DLD1 (cell line): ENCODE measurements at regions not wholly inside any gene's neighbourhood (a gene's known extent, or its start where the extent isn't known, plus 50 kb on each side); places are given as distances from the start of the nearest gene placed in this dataset.
"Not testable (repeated sequence)": the region's sequence is repeated elsewhere in the genome, so short reads cannot be mapped to it uniquely, and the experiment has no call there.

Source experiments
- in situ Hi-C: cut with HindIII; loops from 2 replicates; pipeline ENCODE4 v1.10.0; 2017; ENCODE audit warnings: low sequenced_read_pairs

DNA sequence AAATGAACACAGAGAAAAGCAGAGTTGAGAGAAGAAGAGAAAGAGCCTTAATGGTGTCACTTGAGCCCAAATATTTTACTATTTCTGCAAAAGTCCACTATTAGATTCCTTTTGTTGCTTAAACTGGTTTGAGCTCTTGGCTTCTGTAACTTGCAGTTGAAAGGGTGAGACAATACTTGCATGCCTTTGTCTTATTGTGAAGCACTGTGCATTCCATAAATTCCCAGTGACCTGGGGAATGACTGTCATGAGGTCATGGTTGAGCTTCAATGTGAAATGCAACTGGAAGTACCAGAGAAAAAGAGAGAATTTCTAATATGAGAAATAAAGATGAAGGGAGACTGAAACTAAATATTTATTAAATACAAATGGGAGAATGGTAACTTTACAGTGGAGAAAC lies 310.9 kb downstream of the TDRD3 start:
- in situ Hi-C loops = no loop called here

- in situ Hi-C loops = no loop called here
Measured at GRCh38 chr13:60701895-60702294, 304.9 kb downstream of the TDRD3 start.

DNA sequence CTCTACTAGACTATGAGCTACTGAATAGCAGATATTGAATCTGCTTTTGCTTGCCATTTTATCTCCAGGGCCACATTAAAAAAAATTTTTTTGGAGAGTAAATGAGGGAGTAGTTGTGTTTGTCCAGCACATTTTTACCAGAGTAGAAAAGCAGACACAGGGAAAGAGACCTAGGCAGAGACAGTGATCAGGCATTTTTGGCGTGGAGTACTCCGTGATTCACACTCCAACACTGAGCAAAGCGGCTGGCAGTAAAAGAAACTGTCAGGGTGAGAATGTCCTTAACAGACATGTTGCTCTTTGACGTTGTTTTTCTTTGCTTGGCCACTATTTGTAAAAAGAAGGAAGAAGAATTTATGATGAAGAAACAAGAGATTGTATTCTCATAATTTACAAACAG lies 304.0 kb downstream of the TDRD3 start:
- in situ Hi-C loops = no loop called here

DNA sequence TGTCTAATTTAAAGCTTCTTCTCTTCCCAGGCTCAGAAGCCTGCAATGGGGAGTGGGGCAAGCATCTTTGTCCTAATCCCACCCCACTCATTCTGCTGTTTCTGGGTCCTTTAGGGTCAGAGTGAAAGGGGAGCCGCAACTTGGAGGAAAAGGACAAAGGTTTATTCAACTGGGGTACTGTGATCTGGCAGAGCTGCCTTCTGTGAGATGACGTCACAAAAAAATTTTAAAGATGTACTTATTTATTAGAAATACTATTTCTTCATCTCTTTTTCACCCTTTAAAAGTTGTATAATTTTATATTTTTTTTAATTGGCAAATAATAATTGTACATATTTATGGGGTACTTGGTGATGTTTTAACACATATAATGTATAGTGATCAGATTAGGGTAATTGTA lies 302.6 kb downstream of the TDRD3 start:
- in situ Hi-C loops = no loop called here

DNA sequence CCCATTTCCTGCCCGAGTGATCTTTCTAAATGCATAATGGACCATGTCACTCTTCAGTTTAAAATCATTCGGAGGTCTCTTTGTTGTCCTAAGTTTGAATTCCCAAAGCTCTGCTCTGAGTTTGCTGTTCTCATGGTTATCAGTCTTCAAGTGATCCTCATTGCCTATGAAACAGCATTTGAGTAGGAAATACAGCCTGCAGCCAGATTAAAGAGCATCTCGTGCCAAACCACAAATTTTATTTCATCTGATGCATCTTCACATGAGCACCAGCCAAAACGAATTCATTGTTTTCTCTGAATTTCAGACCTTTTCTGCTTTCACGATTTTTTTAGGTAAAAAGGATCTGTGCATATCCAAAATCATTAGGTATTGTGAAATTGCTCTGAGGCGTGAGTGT lies 299.6 kb downstream of the TDRD3 start:
- in situ Hi-C loops = no loop called here

GRCh38 chr13:60691268-60691667 lies 294.2 kb downstream of the TDRD3 start:
- in situ Hi-C loops = no loop called here

- in situ Hi-C loops = no loop called here
Measured at GRCh38 chr13:60690604-60691003, 293.6 kb downstream of the TDRD3 start.

DNA sequence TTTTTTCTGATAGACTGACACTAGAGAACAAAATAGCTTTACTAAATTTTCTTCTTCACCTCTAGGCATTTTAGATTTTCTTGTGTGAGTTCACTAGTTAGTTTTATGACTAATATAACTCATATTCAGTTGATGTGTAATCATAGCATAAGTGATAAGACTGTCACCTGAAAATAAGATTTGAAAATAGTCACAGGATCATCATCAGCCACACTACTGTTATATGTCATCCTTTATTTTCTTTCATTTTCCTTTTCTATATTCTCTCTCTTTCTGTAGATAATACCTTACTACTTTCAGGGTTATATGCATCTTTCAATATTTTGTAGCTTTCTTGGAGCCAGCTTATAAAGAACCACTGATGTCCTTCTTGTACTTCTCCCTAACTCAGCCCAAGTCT lies 292.6 kb downstream of the TDRD3 start:
- in situ Hi-C loops = no loop called here

DNA sequence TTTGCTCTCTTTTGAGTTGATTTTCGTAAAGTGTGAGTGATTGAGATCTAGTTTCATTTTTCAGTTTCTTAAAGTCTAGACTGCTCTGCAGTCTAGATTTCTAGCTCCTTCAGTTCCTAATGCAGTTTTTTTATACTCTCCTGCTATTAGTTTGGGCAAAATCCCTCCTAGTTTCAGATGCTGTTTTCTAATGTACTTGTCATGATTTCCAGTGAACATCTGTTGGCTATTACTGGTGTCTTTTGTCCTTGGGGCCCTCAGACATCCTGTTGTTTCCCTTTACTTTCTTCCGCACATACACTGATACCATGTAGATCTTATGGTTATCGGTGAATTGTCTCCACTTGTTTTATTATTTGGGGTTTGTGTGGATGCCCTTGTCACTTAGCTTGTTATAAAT lies 292.1 kb downstream of the TDRD3 start:
- in situ Hi-C loops = no loop called here

DNA sequence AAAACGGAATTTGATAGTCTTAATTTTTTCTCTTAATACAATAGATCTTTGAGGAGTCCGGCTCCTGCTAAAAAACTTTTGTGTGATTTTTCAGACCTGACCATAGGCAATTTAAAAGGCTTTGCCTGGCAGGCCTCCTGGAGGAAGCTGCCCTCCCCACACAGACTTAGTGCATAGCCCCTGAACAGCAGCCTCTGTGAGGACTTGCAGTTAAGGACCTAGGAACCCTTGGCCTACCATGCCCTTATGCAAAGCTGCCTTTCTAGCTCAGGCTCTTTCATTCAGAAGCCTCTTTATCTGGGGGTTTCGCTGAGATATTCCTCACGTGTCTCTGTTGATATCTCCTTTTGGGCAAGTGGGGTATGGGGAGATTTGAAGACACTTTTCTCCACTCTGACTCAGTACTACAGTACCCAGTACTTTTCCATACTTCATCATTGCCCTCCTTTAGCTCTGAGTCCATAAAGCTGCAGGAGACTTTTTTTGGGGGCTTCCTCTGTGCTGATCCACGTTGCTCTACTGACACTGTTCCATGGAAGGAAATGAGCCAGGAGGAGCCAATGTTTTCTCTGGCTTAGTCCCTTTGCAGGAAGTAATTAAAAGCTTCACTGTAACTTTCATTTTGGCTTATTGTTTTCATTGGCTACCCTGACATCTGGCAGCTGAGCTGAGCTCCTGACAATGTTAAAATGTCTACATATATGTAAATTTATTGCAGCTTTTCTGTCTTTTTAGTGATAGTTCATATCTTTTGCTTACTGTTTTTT lies 283.1 kb downstream of the TDRD3 start:
- in situ Hi-C loops = loop anchor here (10.0 kb wide), 1 partner anchor 55 kb away; no protein-coding TSS in a partner anchor

- in situ Hi-C loops = loop anchor here (10.0 kb wide), 1 partner anchor 56 kb away; no protein-coding TSS in a partner anchor
Measured at GRCh38 chr13:60679131-60679530, 282.1 kb downstream of the TDRD3 start.

DNA sequence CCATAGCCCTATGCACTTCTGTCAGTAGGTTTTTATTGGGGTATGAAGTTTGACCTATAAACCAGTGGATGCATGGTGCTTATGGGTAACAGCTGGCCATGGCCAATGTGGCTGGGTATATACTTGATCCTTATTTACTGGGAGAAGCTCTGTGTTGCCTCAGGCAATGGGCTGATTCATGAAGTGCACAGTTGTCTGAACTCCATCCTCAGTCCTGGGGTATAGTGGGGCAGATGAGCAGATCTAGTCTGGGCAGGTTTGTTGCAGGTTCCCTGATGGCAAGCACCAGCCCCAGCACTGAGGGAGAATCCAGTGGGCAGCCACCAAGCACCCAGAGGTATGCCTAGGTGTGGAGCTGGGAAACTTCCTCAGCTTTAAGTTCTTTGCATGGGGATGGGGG lies 274.4 kb downstream of the TDRD3 start:
- in situ Hi-C loops = loop anchor here (10.0 kb wide), 1 partner anchor 63 kb away; no protein-coding TSS in a partner anchor

GRCh38 chr13:60663788-60664187 lies 266.8 kb downstream of the TDRD3 start:
- in situ Hi-C loops = no loop called here

DNA sequence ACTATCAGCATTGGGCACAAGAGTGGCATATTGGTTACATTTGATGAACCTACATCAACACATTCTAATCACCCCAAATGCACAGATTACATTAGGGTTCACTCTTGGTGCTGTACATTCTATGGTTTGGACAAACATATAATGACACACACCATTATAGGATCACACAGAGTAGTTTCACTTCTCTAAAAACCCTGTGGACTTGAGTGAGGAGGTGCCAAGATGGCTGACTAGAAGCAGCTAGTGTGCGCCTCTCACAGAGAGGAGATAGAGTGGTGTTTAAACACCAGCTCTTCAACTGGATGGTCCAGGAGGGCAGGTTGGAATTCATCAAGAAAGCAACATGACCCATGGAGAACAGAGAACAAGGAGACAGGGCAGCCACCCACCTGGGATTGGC lies 265.6 kb downstream of the TDRD3 start:
- in situ Hi-C loops = no loop called here

GRCh38 chr13:60661521-60661920 lies 264.5 kb downstream of the TDRD3 start:
- in situ Hi-C loops = no loop called here

GRCh38 chr13:60657586-60657985 lies 260.6 kb downstream of the TDRD3 start:
- in situ Hi-C loops = not testable (repeated sequence)

- in situ Hi-C loops = no loop called here
Measured at GRCh38 chr13:60655256-60655655, 258.2 kb downstream of the TDRD3 start.

DNA sequence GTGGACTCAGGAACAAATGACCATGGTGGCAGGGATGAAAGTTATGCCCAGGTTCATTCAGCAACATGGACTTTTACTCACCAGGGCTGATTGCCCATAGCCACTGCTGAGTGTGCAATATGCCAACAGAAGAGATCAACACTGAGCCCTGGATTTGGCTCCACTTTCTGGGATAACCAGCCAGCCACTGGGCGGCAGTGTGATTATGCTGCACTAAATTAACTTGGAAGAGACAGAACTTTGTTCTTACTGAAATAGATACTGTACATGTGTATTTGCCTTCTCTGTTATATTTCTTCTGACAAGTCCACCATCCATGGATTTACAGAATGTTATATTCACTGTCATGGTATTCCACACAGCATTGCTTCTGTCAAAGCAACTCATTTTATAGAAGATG lies 257.4 kb downstream of the TDRD3 start:
- in situ Hi-C loops = no loop called here

DNA sequence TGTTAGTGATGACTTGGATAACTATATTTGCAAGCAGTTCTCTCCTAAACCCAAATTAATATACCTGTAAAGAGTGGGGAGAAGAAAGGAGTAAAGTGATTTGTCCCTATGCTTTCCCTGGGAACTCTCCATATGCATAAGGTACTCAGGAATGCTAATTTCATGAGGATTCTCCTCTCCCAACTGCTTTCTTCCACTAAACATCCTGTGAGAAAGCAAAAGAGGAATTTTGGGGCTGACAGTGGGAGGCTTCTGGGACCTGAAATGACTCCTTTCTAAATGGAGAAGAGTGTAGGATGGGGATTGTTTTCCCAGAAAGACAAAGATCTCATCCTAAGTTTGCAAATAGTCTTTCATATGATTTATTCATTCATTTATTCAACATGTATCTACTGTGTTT lies 250.5 kb downstream of the TDRD3 start:
- in situ Hi-C loops = no loop called here

- in situ Hi-C loops = no loop called here
Measured at GRCh38 chr13:60646620-60647019, 249.6 kb downstream of the TDRD3 start.

DNA sequence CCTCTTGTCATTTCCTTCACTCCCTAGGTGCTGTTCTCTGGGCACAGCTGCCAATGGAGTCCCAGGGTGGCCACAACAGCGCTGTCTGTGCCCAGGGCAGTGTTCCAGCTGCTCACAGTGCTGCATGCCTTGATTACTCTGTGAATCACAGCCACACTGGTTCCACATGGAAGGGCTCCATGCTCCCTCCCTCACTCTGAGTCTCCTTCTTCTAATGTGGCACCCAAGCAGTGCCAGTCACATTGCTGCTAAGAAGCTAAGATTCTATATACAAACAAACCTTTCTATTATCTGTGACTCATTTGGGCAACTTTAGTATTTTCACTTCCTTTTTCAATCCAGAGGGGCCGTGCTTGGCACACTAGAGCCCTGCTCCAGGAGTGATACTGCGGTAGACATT lies 248.7 kb downstream of the TDRD3 start:
- in situ Hi-C loops = no loop called here

DNA sequence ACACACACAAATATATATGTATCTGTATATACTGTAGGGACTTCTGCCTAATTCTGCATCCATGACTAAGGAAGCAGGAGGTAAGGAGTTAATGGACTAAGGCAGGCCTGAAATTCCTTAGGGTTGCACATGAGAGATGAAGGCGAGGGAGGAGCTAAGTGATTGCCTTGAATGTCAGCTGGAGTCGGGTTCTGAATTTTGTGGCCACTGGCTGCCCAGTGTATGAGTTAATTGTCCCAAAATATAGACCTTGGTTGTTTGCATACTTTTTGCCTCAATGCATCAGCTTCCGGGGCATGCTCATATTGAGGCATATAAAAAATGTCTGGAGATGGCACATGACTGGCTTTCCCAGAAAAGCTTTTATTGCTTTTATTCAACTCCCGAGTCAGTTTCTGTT lies 245.5 kb downstream of the TDRD3 start:
- in situ Hi-C loops = no loop called here

GRCh38 chr13:60629158-60629557 lies 232.1 kb downstream of the TDRD3 start:
- in situ Hi-C loops = no loop called here
